ENCODE measurements at regions not wholly inside any gene's neighbourhood (a gene's known extent, or its start where the extent isn't known, plus 50 kb on each side); places are given as distances from the start of the nearest gene placed in this dataset.

GRCh38 chr16:52235186-52235585 is 311.8 kb downstream of the TOX3 start:
- H3K9me3 ChIP-seq (replicated peaks), result peaks cover 9% of the 10 kb centered on the region
- no peak overlapping the region for H3K27ac ChIP-seq (replicated peaks)
- no peaks in the 10 kb centered on the region for H3K36me3 ChIP-seq
- H3K27me3 ChIP-seq (ENCODE audit: low read depth), result no peaks in the 10 kb centered on the region
- no peaks in the 10 kb centered on the region for H3K4me1 ChIP-seq
- no peak for DNase-seq
- intact Hi-C loops (cut with micrococcal nuclease), result no loop called here
- TF ChIP-seq CTCF (IDR thresholded peaks at IDR 0.05; ENCODE audit: borderline replicate concordance), result no peak
- no peak overlapping the region for H3K4me3 ChIP-seq

- H3K36me3 ChIP-seq, result no peaks in the 10 kb centered on the region
- peaks cover 10% of the 10 kb centered on the region for H3K9me3 ChIP-seq (replicated peaks)
- no peak for TF ChIP-seq CTCF (IDR thresholded peaks at IDR 0.05; ENCODE audit: borderline replicate concordance)
- no peak overlapping the region for H3K27ac ChIP-seq (replicated peaks)
- intact Hi-C loops (cut with micrococcal nuclease), result no loop called here
- H3K4me1 ChIP-seq, result no peaks in the 10 kb centered on the region
- no peak for DNase-seq
- H3K4me3 ChIP-seq, result no peak overlapping the region
- H3K27me3 ChIP-seq (ENCODE audit: low read depth), result no peaks in the 10 kb centered on the region
Observed at GRCh38 chr16:52234626-52235025, 312.3 kb downstream of the TOX3 start.

- peaks cover 16% of the 10 kb centered on the region for H3K9me3 ChIP-seq (replicated peaks)
Observed at GRCh38 chr16:52229471-52229870, 317.5 kb downstream of the TOX3 start.

GRCh38 chr16:52227851-52228250 is 319.1 kb downstream of the TOX3 start:
- Histone ChIP-seq H3K27ac (replicated peaks) (no peak overlapping the region), H3K27me3 (ENCODE audit: low read depth) (no peaks in the 10 kb centered on the region), H3K4me1 (no peaks in the 10 kb centered on the region), H3K9me3 (replicated peaks) (peaks cover 21% of the 10 kb centered on the region), H3K36me3 (no peaks in the 10 kb centered on the region), H3K4me3 (no peak overlapping the region)
- no peak for TF ChIP-seq CTCF (IDR thresholded peaks at IDR 0.05; ENCODE audit: borderline replicate concordance)
- intact Hi-C loops (cut with micrococcal nuclease), result no loop called here
- no peak for DNase-seq

More at GRCh38 chr16:52229471-52229870, 317.5 kb downstream of the TOX3 start:
- no peaks in the 10 kb centered on the region for H3K4me1 ChIP-seq
- no peak overlapping the region for H3K27ac ChIP-seq (replicated peaks)
- intact Hi-C loops (cut with micrococcal nuclease), result no loop called here
- no peak for TF ChIP-seq CTCF (IDR thresholded peaks at IDR 0.05; ENCODE audit: borderline replicate concordance)
- no peaks in the 10 kb centered on the region for H3K27me3 ChIP-seq (ENCODE audit: low read depth)
- no peak overlapping the region for H3K4me3 ChIP-seq
- no peaks in the 10 kb centered on the region for H3K36me3 ChIP-seq
- no peak for DNase-seq

- no peak for TF ChIP-seq CTCF (IDR thresholded peaks at IDR 0.05; ENCODE audit: borderline replicate concordance)
- Histone ChIP-seq H3K27me3 (ENCODE audit: low read depth) (no peaks in the 10 kb centered on the region), H3K4me1 (no peaks in the 10 kb centered on the region), H3K4me3 (no peak overlapping the region), H3K9me3 (replicated peaks) (peaks cover 9% of the 10 kb centered on the region), H3K27ac (replicated peaks) (no peak overlapping the region), H3K36me3 (no peaks in the 10 kb centered on the region)
- DNase-seq, result no peak
- intact Hi-C loops (cut with micrococcal nuclease), result no loop called here
Observed at GRCh38 chr16:52212841-52213240, 334.1 kb downstream of the TOX3 start.

- Histone ChIP-seq H3K36me3 (no peaks in the 10 kb centered on the region), H3K27ac (replicated peaks) (no peak overlapping the region), H3K4me1 (no peaks in the 10 kb centered on the region), H3K4me3 (no peak overlapping the region), H3K9me3 (replicated peaks) (no peaks in the 10 kb centered on the region), H3K27me3 (ENCODE audit: low read depth) (no peaks in the 10 kb centered on the region)
- no peak for TF ChIP-seq CTCF (IDR thresholded peaks at IDR 0.05; ENCODE audit: borderline replicate concordance)
- intact Hi-C loops (cut with micrococcal nuclease), result loop anchor here (2.0 kb wide), 1 partner anchor 60 kb away; no protein-coding TSS in a partner anchor
- no peak for DNase-seq
Observed at GRCh38 chr16:52209227-52209626, 337.7 kb downstream of the TOX3 start.

All from left ventricle myocardium inferior (tissue), 1 donor.